EL (cell line): ENCODE measurements at regions not wholly inside any gene's neighbourhood (a gene's known extent, or its start where the extent isn't known, plus 50 kb on each side); places are given as distances from the start of the nearest gene placed in this dataset.
"Not testable (repeated sequence)": the region's sequence is repeated elsewhere in the genome, so short reads cannot be mapped to it uniquely, and the experiment has no call there.

Experiments used
- DNase-seq: peaks from one replicate; pipeline ENCODE4 v3.0.0-alpha.2; 2016

DNA sequence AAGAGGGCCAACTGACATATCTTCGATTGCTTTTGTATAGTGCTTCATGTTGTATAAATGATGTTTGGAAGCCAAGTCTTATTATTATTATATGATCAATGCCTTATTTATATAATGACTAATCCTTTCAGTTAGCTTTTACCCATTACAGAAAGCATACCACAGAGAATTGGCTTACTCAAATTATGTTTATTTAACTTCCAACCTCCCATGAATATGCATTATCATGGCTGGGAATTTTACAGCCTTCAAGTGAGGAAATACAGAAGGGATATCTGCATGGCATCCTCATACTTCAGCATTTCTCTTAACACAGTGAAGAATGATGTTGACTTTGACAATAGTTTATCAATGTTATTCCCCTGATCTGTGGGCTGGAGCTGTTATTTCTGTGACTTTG is 225.9 kb upstream of the GAP43 start:
- DNase-seq = no peak

DNA sequence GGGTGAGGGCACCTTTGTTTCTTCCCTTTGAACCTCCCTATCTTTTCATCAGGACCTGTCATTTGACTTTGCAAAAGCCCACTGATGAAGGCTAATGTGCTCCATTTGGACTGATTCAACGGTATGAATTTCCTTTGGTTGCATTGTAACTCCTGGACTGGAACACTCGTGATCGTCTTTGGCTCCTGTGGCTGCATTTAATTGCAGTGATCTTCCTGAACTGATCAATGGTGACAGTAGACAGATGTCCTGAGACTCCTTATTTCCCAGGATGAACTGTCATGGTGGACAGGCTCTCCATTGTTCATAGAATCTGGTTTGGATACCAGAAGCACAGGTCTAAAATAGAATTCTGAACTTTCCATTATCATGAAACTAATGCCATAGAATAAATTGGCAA is 224.8 kb upstream of the GAP43 start:
- no peak for DNase-seq

DNA sequence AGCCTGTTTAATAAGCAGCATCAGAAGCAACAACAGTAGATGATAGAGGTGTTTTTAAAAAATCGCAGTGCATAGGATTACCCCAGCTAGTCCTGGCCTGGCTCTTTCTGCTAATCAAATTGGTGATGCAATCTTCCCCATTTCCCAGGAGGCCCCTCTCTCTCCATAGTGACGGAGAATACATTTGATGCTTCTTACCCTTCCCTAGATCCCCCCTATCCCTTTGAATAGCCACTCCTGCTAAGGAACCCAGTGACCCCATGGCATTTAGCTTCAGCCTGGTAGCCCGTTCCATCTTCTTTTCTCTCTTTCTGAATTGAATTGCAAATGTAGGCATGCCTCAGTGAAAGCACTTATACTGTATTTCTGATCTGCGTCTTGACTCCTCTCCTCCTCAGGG is 223.6 kb upstream of the GAP43 start:
- no peak for DNase-seq

DNA sequence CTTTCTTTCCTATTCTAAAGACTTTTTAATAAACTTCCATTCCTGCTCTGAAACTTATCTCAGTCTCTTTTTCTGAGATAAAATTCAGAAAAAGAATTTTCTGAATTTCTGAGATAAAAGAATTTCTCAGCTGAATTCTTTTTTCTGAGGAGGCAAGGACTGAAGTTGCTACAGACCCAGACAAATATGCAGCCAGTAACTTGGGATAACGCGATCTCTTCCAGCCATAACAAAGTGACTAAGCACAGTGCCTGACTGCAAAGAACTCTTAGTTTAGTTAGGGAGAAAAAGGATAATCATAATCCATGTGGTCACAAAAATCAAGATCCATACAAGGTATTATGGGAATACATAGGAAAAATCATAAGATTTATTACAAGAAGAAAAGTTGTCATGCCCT is 222.0 kb upstream of the GAP43 start:
- DNase-seq = peak; percentile 61

DNA sequence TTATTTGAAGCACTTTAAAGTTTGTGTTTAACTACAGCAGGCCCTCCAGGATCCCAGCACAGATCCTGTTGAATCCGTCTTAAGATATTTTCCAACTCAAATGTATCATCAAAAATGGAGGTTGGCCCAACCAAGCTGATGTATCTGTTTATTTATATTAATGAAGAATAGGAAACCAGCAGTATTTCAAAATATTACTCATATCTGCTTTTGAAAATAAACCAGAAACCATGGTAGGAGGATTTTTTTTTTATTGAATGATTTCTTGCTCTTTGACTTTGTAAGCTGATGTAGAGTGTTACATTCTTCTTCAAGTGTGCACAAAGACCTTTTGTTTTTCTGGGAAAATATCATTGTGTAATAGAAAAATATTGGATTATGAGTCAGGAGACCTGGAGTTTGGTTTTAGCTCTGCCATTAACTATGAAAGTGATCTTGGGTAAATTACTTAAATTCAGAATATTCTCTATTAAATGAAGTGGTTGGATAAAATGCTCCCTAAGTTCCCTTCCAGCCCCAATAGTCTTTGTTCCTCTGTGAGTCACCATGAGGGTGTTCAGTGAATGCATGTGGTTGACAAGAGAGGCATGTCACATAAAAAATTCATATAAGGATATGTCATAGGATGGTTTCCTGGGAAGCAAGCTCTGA is 221.3 kb upstream of the GAP43 start:
- peak; percentile 82 for DNase-seq

DNA sequence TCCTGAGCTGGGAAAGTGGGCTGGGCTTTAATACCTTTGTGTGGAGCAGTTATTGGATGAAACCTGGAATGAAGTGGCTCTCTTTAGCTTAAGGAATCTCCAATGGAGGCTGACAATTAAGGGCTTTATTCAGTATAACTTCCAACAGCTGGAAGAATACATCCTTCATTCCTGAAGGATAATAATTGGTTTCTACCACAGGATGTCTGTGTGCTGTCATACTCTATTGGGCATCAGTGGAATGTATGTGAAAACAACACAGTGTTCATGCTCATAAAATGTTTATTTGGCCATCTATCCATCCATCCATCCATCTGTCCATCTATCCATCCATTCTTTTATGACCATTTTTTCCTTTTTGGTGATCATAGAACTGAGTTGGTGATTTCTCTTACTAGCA is 220.7 kb upstream of the GAP43 start:
- DNase-seq = peak; percentile 28

DNA sequence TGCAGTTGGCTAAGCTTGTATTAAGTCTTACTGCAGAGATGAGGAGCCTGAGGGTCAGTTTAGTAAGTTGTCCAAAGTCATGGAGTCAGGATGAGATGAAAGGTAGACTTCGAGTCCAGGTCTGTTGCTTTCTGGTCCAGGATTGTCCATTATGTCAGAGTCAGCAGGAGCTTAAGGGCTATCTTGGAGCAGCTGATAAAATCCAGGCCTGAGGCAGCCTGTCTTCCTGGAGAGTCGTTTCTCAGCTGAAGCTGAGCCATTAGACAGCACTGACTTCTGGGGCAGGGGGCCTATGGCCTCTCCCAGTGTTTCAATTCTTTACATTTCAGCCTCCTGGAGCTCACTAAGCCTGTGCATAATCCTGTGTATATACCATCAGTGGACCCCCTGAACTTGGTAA is 219.5 kb upstream of the GAP43 start:
- no peak for DNase-seq

DNA sequence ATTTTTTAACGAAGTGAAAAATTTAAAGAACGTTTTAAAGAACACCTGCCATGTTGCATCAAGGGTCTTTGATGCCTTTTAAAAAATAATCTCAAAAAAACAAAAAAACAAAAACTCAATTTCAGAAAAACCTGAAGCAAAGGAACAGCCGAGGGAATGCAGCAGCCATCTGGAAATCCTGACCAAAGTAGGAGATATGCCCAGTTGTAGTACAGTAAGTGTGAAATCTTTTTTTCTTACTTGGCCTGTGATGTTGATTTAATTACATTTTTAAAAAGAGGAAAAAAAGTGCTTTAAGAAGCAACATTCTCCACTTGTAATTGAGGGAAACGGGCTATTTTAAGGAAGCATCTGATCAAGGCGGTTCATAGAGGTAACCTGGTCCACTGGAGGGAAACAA is 213.7 kb upstream of the GAP43 start:
- DNase-seq = no peak

DNA sequence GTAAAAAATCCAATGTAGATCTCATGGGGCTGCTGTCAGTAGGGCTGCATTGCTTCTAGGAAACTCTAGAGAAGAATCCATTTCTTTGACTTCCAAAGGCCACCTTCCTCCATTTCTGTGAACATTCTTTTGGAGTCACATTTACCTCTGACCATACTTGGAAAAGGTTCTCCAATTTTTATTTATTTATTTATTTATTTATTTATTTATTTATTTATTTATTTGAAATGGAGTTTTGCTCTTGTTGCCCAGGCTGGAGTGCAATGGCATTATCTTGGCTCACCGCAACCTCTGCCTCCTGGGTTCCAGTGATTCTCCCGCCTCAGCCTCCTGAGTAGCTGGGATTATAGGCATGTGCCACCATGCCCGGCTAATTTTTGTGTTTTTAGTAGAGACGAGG is 208.7 kb upstream of the GAP43 start:
- DNase-seq = not testable (repeated sequence)

DNA sequence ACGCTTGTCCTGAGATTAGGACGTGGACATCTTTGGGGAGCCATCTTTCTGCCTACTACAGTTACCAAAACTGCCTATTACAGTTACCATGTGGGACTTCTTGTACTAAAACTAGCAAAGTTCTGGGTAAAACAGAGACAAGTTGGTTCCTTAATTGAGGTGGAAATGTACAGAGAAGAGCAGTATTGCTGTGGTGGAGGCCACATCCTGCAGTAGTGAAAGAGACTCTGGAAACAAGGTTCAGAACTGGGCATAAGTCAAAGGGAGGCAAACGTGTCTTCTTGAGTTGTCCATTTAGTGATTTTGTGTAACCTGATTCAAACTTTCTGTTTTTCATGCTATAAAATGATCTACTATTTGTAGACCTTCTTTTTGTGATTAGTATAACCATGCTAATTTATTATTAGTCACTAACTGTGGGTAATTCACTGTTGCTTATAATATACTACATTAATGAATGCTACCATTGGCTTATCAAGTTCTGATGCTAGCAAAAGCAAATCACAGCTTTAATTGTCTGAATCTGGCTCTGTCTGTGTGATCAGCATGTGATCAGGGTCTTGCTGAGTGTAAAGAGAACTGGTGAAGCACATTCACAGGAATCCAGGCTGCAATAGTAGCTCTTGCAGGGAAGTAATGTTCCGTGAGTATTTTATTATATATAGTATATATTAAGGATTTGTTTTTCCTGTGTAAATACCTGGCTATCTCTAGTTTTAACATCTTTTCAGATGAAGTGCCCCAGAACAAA is 207.9 kb upstream of the GAP43 start:
- DNase-seq = no peak

DNA sequence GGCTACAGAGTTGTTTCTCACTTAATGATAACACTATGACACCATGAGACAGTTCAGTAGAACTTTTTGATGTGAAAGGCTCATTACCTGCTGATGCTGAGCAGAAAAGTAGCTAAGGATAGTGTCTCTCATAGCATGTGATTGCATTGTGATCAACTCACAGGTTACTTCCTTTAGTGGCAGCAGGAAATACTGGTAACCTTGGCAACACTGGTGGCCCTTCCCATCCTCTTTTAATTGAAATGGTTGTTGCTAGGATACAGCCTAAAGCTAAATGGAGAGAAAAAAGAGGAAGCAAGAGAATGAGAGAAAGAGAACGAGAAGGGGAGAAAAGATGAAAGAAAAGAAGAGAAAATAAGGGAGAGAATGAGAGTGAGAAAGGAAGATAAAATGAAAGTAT is 204.7 kb upstream of the GAP43 start:
- no peak for DNase-seq

DNA sequence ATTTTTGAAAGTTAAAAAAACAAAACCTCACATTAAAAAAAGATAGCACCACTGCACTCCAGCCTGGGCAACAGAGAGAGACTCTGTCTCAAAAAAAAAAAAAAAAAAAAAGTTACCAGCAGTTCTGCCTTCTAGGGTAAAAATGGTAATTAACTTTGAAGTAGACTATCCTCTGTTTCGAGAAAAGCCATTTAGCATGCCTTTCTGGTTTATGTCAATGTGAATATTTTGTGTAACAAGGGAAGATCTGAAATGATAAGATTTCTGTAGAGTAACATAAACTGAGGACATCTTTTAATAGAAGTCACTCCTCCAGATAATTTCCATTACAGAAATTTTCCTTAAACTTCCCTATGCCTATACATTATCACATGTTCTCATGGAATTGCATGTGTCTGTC is 203.2 kb upstream of the GAP43 start:
- no peak for DNase-seq

DNA sequence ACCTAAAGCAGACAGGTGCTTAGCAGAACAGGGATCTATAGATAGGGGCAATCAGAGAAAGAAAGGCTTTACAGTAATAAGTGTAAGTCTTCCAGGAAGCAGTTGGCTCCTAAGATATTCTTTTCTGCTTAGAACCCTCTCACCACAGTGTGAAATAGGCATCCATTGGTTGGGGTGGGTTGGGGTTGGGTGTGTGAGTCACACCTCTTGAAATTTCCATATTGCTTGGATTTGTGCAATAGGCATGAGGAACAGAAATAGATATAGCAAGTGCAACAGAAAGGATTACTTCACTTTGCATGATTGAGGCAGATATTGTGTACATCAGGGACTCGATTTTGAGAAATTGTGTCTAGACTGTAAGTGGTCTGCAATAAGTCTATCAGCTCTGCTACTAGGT is 200.1 kb upstream of the GAP43 start:
- no peak for DNase-seq

DNA sequence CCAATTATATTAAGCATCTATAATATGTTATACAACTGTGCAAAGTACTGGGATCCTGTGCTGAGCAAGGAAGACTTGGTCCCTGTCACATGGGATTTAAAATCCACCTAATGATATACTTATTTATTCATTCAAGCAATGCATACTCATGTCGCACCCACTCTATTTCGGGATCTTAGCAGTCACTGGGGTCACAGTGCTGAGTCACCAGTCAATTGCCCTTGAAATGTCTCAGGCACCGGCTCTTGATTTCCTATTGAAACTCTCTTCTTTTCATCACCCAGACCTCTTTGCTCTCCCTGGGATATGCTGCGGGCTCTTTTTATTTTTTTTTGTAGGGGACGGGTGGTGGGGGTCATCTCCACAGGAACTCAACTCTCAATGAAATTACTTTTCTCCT is 194.5 kb upstream of the GAP43 start:
- DNase-seq = no peak

DNA sequence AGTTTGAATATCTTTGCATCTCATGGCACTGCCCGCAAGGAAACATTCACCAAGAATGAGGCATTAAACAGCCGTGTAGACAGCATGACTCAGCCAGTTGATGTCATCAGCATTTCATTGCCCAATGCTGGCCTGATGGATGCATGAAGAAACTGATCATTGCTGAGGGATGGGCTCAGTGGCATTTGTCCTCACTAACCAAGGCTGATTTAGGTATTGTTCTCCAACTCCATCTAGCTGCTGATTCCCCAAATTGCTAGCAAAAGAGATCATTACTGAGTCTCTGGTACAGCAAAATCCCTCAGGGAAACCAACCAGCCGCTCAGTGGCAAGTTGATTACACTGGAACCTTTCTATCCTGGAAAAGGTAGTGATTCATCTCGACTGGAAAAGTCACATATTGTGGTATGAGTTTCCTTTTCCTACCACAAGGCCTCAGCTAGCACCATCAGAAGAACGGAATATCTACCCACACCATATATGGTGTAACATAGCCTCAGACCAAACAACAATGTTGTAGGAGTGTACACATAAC is 186.5 kb upstream of the GAP43 start:
- DNase-seq = peak; percentile 97

DNA sequence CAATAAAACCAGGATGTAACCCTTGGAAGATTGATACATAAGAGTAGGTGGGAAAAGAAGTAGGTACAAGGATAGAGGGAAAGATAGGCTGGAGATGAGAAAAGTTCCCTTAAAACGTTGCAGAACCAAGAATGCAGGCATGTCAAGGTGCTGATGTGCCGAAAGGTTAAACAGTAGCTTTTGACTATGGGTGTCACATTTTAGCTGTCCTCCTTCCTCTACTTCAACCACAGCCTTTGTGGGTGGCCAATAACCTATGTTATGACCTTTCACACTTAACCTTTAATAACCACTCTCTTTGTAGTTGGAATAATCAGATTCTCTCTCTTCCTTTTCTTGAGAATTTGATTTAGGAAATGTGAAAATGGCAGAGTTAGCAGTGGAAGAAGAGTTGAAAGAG is 184.5 kb upstream of the GAP43 start:
- no peak for DNase-seq

DNA sequence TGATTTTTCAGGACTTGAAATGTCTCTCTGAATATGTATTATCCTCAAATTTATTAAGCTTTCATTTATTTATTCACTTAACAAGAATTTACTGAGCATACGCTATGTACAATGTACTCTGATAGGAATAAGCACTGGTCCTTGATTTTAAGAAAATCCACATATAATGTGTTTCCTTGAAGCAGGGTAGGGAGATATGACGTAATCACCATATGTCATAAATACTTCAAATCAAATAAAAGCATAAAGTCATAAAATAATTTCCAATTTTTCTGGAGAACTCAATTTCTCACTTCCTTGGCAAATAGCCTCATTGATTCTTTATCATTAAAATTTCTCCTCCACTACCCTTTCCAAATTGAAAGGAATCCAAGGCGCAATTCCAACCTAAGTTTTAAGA is 177.8 kb upstream of the GAP43 start:
- DNase-seq = no peak

DNA sequence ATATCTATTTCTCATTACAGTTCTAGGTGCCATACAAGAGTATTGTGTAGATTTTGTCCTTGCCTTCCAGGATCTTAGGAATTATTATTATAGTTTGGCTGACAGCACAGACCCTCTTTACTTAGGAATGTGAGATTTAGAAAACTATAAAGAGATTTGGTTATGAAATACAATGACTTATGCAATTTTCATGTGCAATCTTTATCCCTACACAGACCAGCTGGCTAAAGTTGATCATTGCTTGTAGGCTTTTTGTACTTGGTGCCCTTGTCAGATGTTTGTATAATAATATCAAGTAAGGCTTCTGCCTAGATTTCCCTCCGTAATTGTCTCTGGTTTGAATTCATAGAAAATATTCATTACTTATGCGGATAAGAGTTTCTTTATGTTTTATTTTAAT is 174.5 kb upstream of the GAP43 start:
- DNase-seq = no peak

DNA sequence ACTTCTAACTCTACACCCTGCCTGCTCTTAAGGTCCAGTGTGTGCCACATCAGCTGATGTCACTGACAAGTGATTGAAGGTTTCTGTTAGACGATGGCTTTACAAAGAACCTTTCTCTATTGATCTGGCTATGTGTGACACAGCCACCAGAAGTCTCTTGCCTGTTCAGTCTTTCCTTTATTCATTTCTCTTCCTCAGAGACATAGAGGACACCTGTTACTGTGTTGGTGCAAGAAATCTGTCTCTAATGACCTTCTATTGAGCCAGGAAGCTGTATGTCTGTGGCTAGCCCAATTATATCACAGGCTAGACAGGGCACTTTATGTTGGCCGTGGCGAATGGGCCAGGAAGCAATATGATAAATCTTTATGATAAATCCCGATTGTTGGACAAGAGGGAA is 173.3 kb upstream of the GAP43 start:
- DNase-seq = no peak

DNA sequence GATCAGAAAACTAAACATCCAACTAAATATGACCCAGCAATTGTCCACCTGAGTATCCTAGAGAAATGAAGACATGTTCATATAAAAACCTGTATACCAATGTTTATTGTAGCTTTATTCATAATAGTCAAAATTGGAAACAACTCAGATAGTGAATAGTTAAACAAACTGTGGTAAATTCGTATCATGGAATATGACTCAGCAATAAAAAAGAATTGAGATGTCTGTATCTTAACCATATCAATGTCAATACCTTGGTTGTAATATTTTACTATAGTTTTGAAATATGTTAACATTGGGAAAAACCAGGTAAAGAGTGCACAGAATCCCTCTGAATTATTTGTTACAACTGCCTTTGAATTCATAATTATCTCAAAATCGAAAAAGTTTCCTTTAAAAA is 159.3 kb upstream of the GAP43 start:
- DNase-seq = no peak

DNA sequence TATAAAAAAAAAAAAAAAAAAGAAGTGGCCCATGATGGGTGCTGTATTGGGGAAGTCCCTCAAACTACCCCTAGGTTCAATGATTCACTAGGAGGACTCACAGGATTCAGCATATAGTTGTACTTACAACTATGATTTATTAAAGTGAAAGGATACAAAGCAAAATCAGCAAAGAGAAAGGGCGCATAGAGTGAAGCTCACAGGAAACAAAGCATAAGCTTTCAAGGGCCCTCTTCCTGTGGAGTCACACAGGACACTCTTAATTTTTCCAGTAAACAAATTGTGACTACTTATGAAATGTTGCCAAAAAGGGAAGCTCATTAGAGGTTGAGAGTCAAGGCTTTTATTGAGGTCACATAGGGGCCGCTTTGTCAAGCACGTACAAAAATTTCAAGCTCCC is 153.7 kb upstream of the GAP43 start:
- DNase-seq = no peak

DNA sequence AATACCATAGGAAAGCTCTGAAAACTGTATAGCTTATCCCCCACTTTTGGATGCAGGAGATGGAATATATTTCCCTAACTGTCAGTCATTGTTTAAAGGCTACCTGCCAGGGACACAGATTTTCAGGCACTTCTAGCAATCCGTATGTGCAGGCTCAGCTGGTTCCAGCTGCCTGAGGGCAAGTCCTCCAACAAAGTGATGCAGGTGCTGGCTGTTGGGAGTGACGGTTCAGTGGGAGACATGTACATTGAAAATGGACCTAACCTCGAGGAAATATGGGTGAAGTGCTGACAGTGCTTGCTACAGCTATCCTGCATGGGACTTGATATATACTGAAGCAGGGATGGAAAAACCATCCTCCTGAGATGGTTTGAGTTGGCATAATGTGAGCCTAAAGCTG is 153.1 kb upstream of the GAP43 start:
- DNase-seq = no peak

DNA sequence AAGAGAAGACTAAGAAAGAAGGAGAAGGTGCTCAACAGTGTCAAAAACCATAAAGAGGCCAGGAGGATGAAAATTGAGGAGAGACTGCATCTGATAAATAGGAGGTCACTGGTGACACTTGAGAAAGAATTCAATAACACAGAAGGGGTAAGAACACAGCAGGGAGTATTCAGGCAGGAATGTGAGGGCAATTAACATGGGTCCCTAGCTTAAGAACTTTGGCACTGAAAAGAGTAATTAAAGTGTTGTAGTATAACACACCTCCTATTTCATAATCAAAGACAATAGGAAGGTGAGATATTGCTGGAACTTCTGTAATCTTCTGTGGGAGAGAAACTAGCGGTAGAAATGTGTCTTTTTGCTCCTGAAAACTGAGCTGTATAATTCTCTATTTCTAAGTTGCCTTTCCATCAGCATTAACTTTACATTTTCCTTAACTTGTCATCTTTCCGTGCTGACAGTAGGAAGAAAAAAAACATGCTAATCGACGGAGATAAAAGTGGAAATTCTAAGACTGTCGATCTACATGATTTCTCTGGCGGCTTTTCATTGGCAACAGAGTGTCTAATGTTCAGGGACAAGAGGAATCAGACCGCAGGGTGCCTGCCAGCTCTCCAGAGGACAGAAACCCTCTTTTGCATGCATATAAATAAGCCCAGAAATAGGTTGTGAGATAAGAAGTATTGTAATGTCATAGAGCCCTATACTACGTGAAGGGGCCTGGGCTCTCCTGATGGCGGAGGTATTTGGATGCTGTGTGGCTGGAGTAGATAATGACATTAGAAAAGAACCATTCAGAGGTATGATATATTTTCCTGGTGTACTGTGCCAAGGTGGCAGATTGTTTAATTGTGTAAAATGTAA is 147.9 kb upstream of the GAP43 start:
- no peak for DNase-seq

DNA sequence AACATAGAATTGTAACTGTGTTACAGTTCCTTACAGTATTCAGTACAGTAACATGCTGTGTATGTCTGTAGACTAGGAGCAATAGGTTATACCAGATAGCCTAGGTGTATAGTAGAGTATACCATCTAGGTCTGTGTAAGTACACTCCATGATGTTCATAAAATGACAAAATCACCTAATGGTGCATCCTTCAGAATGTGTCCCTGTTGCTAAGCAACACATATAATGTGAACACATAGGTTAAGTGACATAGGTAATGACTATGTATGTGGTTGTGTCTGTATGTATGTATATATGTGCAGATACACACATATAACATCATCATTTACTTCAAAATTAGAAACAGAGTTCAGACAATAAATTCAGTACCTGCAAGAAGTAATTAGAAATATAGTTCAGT is 146.8 kb upstream of the GAP43 start:
- DNase-seq = no peak
